ENCODE measurements at regions not wholly inside any gene's neighbourhood (a gene's known extent, or its start where the extent isn't known, plus 50 kb on each side); places are given as distances from the start of the nearest gene placed in this dataset.
"Not testable (repeated sequence)": the region's sequence is repeated elsewhere in the genome, so short reads cannot be mapped to it uniquely, and the experiment has no call there.

GRCh38 chr14:88983755-88984154 lies 159.3 kb downstream of the TTC8 start:
- DNase-seq (ENCODE audit: low spot score) = no peak

GRCh38 chr14:88985654-88986053 lies 161.2 kb downstream of the TTC8 start:
- no peak for DNase-seq (ENCODE audit: low spot score)

GRCh38 chr14:88986146-88986841 lies 161.8 kb downstream of the TTC8 start:
- no peak for DNase-seq (ENCODE audit: low spot score)

GRCh38 chr14:88986908-88987307 lies 162.5 kb downstream of the TTC8 start:
- not testable (repeated sequence) for DNase-seq (ENCODE audit: low spot score)

- DNase-seq (ENCODE audit: low spot score) = no peak
These were observed 163.1 kb downstream of the TTC8 start for GRCh38 chr14:88987516-88987915.

- DNase-seq (ENCODE audit: low spot score) = no peak
These were observed 165.5 kb downstream of the TTC8 start for GRCh38 chr14:88989911-88990310.

GRCh38 chr14:88990856-88991255 lies 166.4 kb downstream of the TTC8 start:
- no peak for DNase-seq (ENCODE audit: low spot score)

- no peak for DNase-seq (ENCODE audit: low spot score)
These were observed 167.6 kb downstream of the TTC8 start for GRCh38 chr14:88992011-88992410.

- no peak for DNase-seq (ENCODE audit: low spot score)
These were observed 169.5 kb downstream of the TTC8 start for GRCh38 chr14:88993946-88994345.

- DNase-seq (ENCODE audit: low spot score) = no peak
These were observed 171.2 kb downstream of the TTC8 start for GRCh38 chr14:88995437-88996198.

- no peak for DNase-seq (ENCODE audit: low spot score)
These were observed 173.6 kb downstream of the TTC8 start for GRCh38 chr14:88998027-88998426.

GRCh38 chr14:88999137-88999536 lies 174.7 kb downstream of the TTC8 start:
- DNase-seq (ENCODE audit: low spot score) = no peak

- no peak for DNase-seq (ENCODE audit: low spot score)
These were observed 175.8 kb downstream of the TTC8 start for GRCh38 chr14:89000007-89000942.

- no peak for DNase-seq (ENCODE audit: low spot score)
These were observed 179.7 kb downstream of the TTC8 start for GRCh38 chr14:89004166-89004565.

- DNase-seq (ENCODE audit: low spot score) = no peak
These were observed 183.5 kb downstream of the TTC8 start for GRCh38 chr14:89007906-89008305.

- no peak for DNase-seq (ENCODE audit: low spot score)
These were observed 187.2 kb downstream of the TTC8 start for GRCh38 chr14:89011355-89012281.

GRCh38 chr14:89012282-89013097 lies 188.0 kb downstream of the TTC8 start:
- DNase-seq (ENCODE audit: low spot score) = no peak

- DNase-seq (ENCODE audit: low spot score) = no peak
These were observed 188.7 kb downstream of the TTC8 start for GRCh38 chr14:89013098-89013504.

GRCh38 chr14:89013698-89014568 lies 189.5 kb downstream of the TTC8 start:
- DNase-seq (ENCODE audit: low spot score) = no peak

- DNase-seq (ENCODE audit: low spot score) = no peak
These were observed 190.1 kb downstream of the TTC8 start for GRCh38 chr14:89014569-89014850.
